ENCODE measurements at regions not wholly inside any gene's neighbourhood (a gene's known extent, or its start where the extent isn't known, plus 50 kb on each side); places are given as distances from the start of the nearest gene placed in this dataset.

DNA sequence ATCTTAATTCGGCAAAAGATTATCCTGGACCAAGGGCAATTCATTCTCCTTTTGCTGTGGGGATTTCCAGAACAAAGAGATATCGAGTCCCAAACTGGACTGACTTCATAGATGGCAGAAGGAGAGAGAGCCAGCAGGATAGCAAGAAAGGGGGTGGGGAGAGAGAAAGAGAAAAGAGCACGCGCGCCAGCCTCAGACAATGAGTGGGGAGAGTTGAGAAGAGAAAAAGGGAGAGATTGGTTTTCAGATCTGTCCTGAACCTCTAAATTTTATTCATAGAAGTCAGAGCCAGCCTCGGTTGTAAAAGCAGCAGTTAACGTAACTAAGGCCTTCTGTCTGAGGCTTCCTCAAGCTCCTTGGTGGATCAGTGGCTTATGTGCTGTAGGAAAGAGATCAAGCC lies 55.3 kb upstream of the ALDH1B1 start:
- TF ChIP-seq, protein P1, sequence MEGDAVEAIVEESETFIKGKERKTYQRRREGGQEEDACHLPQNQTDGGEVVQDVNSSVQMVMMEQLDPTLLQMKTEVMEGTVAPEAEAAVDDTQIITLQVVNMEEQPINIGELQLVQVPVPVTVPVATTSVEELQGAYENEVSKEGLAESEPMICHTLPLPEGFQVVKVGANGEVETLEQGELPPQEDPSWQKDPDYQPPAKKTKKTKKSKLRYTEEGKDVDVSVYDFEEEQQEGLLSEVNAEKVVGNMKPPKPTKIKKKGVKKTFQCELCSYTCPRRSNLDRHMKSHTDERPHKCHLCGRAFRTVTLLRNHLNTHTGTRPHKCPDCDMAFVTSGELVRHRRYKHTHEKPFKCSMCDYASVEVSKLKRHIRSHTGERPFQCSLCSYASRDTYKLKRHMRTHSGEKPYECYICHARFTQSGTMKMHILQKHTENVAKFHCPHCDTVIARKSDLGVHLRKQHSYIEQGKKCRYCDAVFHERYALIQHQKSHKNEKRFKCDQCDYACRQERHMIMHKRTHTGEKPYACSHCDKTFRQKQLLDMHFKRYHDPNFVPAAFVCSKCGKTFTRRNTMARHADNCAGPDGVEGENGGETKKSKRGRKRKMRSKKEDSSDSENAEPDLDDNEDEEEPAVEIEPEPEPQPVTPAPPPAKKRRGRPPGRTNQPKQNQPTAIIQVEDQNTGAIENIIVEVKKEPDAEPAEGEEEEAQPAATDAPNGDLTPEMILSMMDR (conservative IDR thresholded peaks at IDR 0.05): no peak
- TF ChIP-seq ZFX (IDR thresholded peaks at IDR 0.05): no peak
